CMK (cell line): ENCODE measurements at regions not wholly inside any gene's neighbourhood (a gene's known extent, or its start where the extent isn't known, plus 50 kb on each side); places are given as distances from the start of the nearest gene placed in this dataset.
"Not testable (repeated sequence)": the region's sequence is repeated elsewhere in the genome, so short reads cannot be mapped to it uniquely, and the experiment has no call there.

ENCODE experiments used
- DNase-seq: peaks from one replicate; pipeline ENCODE4 v3.0.0-alpha.2; 2010; ENCODE audit warnings: low read depth

DNA sequence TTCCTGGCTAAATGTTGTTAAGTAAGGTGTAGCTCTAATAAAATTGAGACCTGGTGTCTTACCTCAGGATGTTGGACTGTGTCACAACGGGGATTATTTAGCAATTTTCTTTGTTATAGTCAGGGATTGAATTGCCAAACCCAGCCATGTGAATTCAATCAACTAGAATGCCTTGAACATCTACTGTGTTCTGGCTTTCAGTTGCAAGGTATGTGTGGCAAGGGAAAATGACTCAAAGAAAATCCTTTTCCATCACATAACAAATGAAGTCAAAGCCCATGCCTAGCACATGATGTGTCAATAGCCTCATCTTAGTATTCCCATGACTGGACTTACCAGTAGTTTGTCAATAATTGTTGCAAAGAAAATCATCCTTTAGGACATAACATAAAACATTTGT, 519.8 kb upstream of the FLRT2 start:
- no peak for DNase-seq

DNA sequence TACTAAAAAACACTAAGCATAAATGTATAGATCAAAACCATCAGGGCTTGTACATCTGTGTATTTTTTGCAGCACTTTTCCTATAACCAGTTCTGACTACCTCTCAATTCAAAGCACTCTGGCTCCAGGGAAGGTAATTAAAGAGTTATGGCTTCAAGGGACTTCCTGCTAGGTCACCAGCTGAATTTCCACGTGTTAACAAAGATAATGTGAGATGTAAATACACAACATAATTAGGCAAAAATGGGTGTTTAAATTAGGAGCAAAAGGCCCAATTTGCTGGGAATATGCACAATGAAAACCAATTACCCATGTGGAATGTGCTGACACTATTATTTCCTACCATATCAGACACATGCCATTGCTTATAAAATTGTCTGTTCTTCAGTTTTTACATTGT, 513.4 kb upstream of the FLRT2 start:
- no peak for DNase-seq

DNA sequence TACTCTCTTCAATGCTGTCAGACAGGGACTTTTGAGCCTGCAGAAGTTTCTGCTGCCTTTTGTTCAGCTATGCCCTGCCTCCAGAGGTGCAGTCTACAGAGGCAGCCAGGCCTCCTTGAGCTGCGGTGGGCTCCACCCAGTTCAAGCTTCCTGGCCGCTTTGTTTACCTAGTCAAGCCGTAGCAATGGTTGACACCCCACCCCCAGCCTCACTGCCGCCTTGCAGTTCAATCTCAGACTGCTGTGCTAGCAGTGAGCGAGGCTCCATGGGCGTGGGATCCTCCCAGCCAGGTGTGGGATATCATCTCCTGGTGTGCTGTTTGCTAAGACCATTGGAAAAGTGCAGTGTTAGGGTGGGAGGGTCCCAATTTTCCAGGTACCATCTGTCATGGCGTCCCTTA, 506.1 kb upstream of the FLRT2 start:
- DNase-seq = not testable (repeated sequence)

DNA sequence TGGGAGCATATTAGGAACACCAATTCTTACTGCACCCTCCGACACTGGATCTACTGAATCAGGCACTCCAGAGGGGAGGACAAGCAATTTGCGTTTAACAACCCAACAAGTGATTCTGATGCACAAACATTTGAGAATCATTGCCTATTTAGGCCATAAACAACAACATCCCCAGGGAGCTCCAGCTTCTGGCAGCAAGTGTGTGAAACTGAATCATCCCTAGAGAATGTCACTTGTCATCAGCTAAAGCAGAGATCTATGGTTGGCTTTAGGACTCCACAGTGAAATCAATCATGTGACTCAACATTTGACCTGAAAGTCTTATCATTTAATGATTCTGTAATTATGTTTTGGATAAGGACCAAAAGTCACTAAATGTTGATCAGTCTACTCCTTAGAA, 505.0 kb upstream of the FLRT2 start:
- DNase-seq = no peak

DNA sequence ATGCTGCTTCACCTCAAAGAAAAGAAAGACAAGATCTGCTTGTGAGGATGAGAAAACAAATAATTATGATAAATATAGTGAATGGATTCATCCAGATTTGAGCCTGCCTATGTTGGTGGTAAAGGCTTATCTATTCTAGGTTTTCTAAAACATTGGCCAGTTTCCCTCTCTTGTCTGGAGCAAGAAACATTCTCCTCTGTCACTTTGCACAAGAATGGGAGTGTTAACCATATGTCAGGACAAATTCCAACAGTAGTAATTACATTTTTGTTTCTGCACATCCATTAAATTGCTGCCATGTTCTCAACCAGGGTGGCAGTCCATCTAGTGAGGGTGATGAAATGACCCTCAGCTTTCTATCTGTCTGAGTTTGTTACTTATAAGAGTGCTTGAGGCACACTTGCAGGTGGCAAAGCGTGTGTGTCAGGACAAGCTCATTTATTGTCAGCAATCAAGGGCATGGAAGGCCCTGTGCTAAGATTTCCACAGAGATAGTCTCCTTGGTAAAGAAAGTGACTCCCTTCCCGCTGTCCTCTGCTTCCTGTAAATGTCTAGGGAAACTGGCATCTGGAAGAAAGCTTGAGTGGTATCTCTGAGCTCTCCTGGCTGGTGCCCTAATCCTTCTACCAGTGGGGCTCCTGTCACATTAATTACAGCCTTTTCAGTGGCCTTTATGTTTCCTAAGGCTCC, 502.1 kb upstream of the FLRT2 start:
- DNase-seq = no peak

DNA sequence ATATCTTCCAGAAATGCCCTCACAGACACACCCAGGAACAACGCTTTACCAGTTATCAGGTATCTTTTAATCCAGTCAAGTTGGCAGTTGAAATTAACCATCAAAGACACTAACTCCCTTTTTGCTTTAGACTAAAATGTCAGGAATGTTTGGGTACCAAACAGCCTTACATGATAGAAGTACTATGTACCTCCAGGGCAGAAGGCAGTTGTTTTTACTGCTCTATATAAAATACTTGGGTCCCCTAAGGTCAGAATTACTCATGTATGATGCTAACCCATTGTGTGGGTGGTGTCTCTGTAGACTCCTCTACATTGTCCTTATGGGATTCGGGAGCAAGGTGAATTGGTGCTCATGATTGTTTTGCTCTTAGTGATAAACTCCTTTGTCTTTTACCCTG, 492.5 kb upstream of the FLRT2 start:
- no peak for DNase-seq

DNA sequence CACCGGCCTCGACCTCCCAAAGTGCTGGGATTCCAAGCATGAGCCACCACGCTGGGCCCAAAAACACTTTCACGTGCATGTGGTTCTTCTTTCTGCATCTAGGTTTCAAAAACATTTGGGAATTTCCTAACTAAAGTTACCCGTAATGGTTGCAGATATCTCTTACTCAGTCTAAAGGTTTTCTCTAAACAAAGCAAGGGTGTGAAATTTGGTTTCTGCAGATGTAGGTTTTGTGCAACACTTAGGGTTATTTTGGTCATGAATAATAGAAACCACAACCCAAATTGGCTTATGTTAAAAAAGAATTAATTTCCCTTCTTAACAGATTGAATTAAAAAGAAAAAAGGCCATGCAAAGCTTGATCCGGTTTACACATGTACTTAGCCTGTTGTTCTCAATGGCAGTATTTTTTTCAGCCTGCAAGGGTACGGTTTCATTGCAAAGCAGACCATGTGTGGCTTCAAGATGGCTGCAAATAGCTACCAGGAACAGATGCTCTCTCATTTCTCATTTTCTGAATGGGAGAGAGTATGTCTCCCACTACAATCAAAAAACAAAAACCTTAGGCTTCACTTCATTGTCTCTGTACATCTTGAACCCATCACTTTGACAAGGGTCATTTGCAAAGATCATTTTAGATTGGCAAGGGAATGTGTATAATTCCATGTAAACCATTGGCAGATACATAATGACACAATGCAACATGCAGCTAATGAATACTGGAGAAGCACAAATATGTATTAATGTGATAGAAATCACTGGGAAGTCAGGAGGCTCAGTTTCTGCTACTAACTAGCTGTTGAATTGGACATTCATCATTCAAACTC, 491.2 kb upstream of the FLRT2 start:
- no peak for DNase-seq

DNA sequence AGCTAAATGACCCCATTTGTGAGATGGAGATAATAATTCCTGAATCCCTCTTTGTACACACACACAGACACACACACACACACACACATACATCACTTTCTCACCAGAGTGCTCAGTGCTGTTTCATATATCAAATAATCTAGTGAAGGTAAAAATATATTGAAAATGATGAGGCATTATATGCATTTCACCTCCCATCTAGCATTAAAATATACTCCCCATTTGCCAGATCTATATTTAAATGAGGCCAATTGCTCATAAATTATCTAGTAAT, 490.7 kb upstream of the FLRT2 start:
- DNase-seq = no peak

DNA sequence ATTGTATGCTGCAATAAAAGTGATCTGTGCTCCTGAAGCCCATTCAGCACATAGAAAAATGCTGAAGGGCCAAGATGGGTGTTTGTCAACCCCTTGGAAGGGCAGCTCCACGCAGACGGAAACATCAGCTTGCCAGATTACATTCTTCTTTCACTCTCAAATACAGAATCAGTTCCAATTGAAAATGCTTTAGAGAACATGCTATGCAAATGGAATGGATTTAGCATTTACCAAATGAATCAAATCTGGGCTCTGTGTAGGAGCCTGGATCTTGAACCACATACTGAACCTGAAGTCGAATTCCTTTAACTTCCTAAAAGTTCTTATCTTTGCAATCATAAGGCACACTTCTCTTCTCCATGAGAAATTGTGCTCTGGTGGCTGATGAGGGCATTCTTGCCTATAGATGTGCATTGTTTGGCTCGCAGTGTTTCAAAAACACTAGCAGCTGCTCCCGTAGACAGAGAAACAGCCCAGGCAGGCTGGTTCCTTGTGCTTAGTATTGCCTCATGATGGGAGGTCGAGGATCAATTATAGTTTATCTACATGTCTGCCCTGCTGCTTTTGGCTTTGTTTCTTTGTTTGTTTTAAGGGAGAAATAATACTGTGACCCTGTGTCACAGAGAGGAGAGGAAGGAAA, 489.8 kb upstream of the FLRT2 start:
- no peak for DNase-seq

DNA sequence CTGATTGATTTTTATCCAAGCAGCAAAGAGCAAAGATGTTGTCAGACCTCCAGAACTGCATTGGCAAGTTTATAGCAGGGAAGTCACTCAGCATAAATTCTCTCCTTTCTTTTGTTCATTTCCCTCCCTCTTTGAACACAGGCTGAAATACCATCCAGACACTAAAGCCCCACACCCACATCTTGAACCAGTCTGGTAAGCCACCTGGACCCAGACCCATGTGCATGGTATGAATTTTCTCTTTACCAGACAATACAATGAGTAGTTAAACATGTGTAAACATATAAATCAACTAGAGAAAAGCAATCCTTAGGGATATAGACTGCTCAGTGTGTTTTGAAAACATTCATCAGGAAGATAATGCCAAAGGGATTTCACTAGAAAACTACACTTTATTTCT, 488.3 kb upstream of the FLRT2 start:
- no peak for DNase-seq

DNA sequence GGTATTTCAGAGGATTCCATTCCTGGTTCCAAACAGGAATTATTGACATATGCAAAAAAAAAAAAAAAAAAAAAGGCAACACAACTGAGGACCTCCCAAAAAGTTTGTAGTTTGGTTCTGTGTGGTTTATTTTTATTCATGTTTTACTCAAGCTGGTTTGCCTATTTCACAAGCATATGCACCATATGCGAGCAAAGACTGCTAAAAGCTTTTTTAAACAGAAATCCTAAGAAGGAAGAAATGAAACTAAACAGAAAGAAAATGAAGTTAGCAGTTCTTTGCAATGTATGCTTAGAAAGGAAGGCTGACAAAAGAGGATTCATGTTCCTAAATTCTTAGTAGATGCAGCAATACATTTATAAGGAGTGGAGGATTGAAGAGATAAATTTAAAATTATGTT, 487.6 kb upstream of the FLRT2 start:
- no peak for DNase-seq

DNA sequence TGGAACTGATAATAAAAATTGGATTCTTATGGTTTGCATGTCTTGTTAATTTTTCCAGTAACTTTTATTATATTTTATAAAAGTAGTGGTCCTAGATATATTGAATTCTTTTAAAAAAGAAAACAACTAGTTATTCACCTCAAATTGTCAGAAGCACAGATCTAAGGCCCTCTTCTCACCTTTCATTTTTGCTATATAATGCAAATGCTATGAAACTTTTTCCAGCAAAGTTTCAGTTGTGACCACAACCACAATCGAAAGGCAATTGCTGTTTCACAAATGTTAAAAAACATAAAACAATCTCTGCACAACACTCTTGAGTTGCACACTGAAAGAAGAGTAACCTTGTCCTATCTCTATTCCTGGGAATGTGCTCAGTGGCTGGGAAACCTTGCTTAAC, 479.8 kb upstream of the FLRT2 start:
- no peak for DNase-seq

DNA sequence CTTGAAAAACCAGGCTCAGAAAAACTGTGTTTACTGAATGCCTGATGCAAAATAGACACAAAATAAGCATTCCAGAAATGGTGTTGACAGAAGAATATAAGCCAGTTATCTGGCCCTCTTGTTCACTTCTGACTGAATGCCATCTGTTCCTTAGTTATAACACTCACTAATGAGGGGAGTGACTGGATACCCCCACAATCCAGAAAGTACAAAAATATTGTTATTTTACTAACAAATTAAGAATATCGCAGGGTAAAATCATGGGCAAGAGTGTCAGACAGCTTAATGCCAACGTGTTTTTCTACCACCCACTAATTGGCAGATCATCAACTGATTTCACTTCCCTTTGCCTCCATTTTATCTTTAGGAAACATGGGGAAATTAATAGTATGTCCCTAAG, 477.3 kb upstream of the FLRT2 start:
- DNase-seq = no peak

DNA sequence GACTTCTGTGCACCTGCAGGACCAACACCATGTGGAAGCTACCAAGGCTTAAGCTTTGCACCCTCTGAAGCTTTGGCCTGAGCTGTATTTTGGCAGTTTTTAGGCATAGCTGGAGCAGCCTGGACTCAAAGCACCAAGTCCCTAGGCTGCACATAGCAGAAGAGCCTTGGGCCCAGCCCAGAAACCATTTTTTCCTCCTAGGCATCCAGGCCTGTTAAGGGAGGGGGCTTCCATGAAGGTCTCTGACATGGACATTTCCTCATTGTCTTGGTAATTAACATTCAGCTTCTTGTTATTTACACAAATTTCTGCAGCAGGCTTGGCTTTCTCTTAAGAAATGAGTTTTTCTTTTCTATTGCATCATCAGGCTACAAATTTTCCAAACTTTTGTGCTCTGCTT, 475.8 kb upstream of the FLRT2 start:
- no peak for DNase-seq

DNA sequence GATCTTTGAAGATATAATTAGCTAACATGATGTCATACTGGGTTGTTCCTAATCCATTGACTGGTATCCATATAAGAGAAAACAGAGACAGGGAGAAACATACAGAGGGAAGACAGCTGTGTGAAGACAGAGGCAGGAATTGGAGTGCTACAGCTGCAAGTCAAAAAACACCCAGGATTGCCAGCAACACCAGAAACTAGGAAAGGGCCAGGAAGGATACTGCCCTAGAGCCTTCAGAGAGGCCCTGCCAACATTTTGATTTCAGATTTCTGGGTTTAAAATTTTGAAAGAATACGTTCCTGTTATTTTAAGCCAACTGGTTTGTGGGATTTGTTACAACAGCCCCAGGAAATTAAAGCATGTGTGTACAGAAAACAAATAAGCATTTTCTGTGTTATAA, 473.7 kb upstream of the FLRT2 start:
- DNase-seq = no peak

DNA sequence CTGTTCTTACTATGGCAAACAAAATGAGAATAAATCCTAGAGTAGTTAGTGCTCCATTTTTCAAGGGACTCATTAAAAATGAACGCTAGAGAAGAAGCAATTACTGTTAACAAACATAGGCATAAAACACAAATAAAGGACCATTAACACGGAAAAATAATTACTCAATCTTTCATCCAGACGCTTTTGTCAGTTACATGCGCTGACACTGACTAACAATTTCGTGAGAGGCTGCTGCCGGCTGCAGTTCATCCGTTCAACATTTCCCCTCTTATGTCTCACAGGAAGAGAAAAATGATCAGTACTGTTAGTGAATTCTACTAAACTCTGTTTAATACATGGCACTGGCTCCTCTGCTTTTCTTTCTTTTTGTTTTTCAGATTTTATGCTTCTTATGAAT, 472.7 kb upstream of the FLRT2 start:
- no peak for DNase-seq

DNA sequence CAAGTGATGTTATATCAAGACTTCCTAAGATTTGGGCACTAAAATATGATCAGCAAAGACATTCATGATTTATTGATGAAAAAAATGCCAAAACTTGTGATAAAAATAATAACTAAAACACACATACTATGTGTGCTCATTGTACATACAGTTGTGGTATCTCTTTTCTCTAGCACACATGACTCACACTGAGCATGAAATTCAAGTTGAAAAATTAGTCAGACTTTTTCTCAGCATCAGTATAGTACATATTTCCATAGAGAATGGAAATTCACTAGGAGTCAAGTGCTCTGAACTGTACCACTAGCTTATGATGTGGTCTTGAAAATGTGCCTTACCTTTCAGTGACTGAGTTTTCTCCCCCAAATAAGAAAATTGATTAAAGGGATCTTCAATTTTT, 471.8 kb upstream of the FLRT2 start:
- no peak for DNase-seq

DNA sequence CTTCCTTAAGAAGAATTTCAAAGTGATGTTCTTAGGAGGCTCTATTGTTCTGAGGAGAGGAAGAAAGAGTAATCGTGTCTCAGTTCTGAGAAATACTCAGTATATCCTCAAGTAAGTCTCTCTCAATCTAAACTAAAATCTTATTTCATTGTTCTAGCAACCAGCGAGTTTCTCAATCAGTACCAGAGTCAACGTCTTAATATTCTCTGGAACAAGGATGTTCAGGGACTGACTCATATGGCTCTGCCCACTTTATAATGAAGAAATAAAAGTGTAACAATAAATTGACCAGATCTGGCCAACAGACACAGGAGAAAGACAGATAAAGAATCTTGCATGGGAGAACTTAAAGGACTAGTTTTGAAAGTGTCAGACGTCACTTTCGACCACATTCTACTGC, 469.8 kb upstream of the FLRT2 start:
- DNase-seq = no peak

DNA sequence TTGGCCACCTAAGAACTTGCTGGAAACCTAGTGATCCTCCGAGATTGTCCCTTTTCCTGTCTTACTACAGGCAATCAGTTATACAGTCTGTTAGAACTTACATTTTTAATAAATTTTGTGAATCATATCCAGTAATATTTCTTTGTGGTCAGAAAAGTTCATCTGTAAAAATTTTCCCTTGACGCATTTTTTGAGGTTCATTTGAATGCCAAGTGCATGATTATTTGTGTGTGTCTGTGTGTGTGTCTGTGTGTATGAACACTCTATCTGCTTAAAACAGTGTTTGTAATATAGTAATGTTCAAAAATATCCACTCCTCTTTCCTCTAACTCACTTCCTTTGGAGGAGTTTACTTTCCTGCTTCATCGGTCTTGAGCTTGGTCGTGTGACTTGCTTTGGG, 468.7 kb upstream of the FLRT2 start:
- DNase-seq = no peak

DNA sequence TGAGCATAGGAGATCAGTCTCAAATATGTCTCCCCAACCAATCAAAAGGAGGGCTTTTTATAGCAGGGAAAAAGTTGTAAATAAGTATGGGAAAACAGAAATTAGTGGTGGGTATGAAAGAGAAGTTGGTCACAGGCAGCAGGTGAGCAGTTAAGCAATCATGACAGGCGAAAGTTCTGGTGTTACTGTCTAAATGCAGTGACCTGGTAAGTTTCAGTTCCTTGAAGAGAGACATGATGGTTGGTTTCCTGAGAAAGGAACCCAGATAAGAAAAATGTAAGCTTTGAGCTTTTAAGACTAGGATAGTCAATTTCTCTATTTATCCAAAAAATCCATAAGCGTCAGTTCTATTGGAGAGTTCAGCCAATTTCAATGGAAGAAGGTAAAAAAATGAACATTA, 466.2 kb upstream of the FLRT2 start:
- DNase-seq = no peak

DNA sequence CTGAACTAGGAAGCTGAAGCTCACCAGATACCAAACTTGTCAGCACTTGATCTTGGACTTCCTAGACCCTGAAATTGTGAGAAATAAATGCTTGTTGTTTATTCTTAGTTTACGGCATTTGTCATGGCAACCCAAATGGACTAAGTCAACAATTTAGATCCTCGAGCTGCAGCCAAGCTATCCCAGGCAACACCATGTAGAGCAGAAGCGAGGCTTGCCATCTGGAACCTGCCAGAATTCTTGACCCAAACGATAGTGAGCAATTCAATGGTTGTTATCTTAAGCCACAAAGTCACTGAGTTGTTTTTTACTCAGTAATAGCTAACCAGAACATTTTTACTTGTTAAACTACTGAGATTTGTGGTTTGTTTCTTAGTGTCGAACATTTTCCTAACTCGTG, 458.5 kb upstream of the FLRT2 start:
- DNase-seq = no peak

DNA sequence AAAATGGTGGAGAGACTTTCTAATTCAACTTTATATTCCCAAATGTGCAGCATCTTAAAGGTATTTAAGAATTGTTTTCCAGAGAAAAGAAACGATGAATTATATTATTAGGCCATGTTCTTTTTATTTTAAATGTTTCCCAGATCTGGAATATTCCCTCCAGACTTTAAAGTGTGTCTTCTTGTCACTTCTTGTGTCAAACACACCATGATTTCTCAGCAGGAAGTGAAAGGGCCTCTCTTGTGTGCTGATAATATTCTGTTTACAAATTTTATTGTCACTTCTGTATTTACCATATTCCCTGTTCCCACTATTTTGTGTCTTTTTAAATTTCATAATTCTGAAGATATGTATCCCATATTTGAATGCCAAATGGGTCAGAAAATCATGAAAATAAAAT, 455.0 kb upstream of the FLRT2 start:
- no peak for DNase-seq

DNA sequence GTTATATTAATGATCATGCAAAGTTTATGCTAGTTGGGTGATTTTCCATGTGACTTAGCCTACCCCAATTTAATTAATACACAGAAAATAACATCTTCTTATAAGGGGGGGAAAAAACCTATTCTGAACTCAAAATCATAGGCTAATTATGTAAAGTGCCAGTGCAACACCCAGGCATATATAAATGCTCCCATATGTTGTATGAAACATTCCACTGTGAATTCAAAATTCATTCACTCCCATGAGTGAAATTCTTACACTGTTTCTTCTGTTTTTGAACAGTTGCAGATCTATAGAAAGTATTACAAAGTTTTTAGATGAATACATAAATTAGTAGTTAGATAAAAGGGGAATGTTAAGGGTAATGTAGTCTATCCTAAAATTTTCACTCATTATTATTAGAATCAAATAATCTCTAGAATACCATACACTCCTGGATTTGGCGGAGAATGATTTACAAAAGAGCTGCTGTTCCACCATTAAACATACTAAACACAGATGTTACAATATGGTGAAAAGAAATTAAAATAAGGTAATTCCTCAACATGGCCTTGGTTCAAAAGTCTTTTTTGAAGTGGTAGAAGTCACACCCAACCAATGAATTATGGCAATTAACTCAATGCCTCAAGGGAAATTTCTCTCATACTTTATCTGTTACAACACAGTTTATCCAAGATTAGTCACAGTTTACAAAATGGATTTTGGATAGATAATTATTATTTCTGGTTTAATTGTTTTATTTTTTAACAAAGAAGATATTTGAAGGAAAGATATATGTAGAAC, 454.1 kb upstream of the FLRT2 start:
- DNase-seq = no peak
